Epidermal melanocyte (primary cell): ENCODE measurements at regions not wholly inside any gene's neighbourhood (a gene's known extent, or its start where the extent isn't known, plus 50 kb on each side); places are given as distances from the start of the nearest gene placed in this dataset.
"Not testable (repeated sequence)": the region's sequence is repeated elsewhere in the genome, so short reads cannot be mapped to it uniquely, and the experiment has no call there.

ENCODE experiments used
- DNase-seq: peaks from one replicate; pipeline ENCODE4 v3.0.0; 2011; ENCODE audit warnings: low spot score; ENCODE audit not compliant: insufficient read length

DNA sequence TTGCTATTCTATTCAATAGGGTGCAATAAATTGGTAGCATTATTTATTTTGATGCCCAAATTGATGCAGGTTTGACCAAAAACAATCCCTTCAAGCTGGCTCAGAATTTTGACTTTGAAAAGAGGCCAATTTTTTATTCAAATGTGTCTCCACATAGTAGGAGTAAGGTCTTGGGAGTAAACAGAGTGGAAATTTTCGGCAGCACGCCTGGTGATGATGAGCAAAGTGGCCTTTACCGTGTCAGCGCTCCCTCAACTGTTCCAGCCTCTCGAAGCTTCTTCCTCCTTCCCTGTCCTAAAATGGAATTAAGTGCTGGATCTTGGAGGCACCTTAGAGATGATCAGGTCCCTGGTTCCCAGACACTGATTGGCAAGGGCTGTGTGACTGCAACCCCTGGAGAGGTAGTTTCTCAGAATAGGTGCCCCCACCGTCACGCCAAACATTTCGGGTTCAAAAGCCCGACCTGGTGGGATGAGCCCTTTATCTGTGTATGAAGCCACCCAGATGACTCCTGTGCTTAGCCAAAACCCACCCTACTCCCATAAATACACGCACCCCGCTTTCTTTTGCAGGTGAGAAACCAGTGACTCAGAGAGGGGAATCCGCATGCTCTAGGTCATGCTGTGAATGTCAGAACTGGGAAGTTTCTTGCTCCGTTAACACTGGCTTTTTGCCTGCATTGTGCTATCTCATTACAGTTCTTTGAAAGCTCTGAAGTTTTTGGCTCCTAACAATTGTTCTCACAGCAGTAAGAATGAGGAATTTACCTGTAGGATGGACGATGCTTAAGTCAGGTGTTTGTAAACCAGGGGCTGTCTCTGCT is 89.1 kb downstream of the CRYGS start:
- no peak for DNase-seq

DNA sequence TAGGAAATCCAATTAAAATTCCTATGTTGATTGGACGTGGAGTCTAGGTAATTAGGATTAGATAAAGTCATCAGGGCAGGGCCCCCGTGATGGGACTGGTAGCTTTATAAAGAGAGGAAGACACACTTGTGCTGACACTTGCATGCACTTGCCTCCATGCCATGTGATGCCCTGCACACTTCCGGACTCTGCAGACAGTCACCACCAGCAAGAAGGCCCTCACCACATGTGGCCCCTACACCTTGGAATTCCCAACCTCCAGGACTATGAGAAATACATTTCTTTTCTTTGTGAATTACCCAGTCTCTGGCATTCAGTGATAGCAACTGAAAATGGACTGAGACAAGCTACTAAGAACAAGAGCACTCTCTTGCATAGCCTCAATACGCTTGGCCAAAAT is 90.6 kb downstream of the CRYGS start:
- DNase-seq = no peak

GRCh38 chr3:186452517-186452916 is 90.5 kb upstream of the DGKG start:
- DNase-seq = no peak

- DNase-seq = no peak
Observed at GRCh38 chr3:186451371-186451770, 89.3 kb upstream of the DGKG start.

DNA sequence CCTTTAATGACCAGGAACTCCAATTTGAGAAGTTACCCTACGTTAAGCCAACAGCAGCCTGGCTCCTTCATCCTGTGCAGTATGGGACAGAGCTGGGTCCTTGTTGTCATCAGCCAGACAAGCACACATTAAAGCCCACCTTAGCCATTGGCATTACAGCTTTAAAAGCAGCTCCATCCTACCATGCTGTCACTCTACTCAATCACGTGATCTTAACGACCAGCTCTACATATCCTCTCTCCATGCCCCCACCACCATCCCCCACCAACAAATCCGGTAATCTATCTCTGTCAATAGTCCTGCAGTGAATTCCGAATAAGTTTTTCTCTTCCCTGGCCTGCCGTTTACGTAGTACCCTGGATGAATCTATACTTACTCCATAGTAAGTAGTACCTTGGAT is 82.9 kb upstream of the DGKG start:
- no peak for DNase-seq

GRCh38 chr3:186444288-186444687 is 82.3 kb upstream of the DGKG start:
- no peak for DNase-seq

DNA sequence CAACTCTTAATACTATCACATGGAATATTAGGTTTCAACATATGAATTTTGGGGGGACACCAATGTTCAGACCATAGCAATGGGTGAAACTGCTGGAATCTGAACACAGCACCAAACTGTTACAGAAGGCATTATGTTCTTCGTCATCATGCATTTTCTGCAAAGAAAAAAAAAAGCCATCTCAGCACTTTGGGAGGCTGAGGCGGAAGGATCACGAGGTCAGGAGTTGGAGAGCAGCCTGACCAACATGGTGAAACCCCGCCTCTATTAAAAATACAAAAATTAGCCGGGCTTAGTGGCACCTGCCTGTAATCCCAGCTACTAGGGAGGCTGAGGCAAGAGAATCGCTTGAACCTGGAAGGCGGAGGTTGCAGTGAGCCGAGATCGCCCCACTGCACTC is 80.9 kb upstream of the DGKG start:
- DNase-seq = not testable (repeated sequence)

DNA sequence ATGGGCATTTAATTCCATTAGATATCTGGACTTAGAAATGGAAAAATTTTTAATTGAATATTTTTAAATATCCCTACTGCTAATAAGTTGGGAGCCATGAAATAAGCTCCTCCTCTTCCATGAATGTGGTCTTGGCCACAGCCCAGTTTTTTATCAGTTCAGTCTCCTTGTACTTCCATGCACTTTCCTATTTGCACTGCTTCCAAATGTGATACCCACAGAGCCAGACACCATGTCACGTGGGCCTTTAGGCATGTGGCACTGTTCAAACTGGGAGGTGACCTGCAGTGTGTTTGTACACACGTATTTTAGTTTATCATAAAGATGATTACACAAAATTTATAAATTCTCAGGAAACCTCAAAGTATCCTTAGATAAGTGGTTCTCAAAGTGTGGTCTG is 80.1 kb upstream of the DGKG start:
- DNase-seq = no peak

- DNase-seq = no peak
Observed at GRCh38 chr3:186440891-186441290, 78.9 kb upstream of the DGKG start.

GRCh38 chr3:186439725-186440124 is 77.7 kb upstream of the DGKG start:
- no peak for DNase-seq

- not testable (repeated sequence) for DNase-seq
Observed at GRCh38 chr3:186435332-186435731, 73.3 kb upstream of the DGKG start.

DNA sequence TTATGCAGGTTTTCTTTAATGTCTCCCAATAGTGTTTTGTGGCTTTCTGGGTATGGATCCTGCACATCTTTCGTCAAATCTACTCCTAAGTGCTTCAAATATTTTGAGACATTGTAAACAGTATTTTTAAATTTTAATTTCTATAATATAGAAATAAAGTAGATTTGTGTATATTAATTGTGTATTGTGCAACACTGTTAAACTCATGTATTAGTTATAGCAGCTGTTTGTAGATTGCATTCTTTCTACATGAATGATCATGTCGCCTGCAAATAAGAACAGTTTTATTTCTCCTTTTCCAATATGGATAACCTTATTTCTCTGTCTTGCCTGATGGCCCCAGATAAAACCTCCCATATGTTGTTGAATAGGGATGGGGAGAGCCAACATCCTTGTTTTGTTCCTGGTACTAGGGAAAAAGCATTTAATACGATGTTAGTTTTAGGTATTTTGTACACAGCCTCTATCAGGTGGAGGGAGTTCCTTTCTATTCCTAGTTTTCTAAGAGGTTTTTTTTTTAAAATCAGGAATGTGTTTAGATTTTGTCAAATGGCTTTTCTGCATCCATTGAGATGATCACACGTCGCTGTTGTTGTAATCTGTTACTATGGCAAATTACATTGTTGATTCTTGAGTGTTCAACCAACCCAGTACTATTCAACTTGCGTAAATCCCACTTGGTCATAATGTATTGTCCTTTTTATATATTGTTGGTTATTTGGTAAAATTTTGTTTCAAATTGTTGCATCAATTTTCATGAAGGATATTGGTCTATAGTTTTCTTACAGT is 71.1 kb upstream of the DGKG start:
- no peak for DNase-seq

- peak; percentile 69 for DNase-seq
Observed at GRCh38 chr3:186432189-186432588, 70.2 kb upstream of the DGKG start.

DNA sequence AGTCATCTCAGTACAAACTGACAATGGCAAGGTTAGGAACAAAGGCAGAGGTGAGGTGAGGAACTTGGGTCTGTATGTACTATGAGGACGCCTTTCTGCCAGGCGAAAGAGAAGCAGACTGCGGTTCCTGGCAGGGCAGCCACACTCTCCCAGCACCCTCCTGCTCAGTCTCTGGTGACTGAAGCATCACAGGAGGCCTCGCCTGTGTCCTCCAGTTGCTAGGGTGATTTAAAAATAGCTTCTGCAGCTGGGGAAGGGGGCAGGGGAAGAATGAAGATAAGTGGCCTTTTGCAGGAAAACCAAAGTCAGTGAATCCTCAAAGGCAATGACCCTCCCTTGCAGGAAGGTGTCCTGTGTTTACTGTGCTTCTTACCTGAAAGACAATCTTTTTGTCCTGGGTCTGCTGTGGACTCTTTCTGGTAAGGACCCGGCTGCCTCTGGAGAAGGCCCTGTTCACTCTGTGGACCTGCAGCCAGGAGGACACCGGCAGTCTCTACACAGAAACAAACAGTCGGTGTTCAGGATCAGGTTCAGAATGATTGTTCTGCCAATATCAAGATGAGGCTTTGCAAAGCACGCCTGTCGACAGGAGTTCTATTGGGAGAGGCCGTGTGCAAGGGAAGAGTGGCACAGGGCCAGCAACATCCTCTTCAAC is 65.7 kb upstream of the DGKG start:
- DNase-seq = no peak

DNA sequence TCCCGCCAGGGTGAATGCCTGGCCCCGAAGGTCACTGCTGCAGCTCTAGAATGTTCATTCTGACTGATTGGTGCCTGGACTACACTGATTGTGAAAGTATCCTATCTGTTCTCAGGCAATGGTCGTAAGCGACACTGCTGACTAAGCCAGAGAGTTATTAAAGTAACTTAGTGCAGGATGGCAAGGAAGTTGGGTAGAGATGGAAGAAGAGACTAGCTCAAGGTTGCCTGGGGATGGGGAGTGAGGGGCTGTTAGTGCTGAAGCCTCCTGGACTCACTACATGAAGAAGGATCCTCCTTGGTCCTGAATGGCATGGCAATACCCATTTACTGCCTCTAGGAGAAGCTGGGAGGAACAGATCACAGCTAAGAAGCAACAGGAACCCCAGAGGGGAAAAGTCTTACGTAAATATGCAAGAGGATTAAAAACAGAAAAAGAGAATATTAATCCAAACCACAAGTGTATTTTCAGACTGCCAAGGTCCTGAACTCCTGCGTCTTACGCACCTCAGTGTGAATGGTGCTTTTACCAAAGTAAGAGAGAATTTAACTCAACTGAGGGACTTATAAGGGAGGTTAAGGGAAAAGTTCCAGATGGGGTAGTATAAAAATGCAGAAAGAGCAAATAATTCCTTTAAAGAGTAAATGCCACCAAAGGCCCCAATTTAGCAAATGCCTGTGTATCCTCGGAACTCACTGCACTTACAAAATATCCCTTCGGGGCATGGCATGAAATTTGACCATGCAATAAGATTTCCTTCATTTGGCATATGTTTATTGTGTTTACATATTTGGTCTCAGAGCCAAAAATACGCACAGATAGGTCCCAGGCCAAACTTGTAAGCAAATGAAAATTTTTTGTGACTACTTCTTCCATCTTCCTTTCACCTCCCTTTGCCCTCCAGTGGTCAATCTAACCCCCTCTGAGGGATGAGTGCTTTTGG is 64.0 kb upstream of the DGKG start:
- no peak for DNase-seq

DNA sequence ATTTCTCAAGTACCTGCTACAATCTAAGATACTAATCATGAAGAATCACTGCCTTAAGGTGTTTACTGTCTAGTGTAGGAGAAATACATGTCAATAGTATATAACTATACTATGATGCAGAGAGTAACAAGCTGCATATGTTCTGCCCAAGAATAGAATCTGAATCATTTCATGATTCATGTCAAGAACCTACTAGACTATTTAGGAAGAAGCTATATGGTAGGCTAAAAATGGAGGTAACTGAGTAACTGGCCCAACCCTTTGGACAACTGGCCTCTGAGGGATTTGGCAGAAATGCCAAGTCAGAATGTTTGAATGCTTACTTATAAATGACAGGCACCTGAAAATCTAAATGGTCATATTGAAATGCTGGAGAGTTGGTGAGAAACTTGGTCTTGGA is 59.9 kb upstream of the DGKG start:
- no peak for DNase-seq

DNA sequence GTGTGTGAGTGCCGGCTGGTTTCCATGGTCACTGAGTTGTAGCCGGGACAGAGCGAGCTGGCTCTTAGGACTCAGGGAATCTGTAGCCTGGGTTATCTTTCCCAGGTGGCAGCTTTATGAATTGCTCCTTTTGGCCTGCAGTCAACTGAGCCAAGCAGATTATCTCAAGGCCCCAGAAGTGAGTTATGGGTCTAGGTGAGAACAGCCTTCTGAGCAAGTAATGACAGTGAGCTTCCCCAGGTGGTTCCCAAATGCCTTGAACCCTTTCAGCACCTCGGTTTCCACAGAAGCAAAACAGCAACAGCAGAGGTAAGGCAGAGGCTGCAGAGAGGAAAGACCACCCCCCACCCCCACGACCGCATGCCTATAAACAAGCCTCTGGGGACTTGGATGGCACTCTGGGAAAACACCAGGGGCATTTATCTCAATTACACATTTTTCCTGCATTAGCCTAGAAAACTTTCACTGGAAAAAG is 56.7 kb upstream of the DGKG start:
- DNase-seq = no peak

DNA sequence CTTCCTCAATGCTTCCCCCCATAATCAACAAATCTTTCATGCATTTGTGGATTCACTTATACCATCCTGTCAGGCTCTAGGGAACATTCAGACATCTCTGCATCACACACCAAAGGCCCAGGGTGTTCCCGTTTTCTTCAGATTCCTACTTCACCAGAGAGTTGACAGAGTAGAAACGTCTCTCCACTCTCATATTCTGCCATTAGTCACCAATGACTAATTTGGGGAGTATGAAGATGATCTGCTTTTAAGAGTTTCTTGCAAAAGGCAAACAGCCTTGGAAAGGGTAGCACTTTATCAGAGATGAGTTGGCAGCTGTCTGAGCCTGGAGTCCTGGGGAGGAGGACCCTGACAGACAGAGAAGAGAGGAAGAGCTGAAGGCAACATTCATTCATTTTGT is 55.8 kb upstream of the DGKG start:
- DNase-seq = no peak

DNA sequence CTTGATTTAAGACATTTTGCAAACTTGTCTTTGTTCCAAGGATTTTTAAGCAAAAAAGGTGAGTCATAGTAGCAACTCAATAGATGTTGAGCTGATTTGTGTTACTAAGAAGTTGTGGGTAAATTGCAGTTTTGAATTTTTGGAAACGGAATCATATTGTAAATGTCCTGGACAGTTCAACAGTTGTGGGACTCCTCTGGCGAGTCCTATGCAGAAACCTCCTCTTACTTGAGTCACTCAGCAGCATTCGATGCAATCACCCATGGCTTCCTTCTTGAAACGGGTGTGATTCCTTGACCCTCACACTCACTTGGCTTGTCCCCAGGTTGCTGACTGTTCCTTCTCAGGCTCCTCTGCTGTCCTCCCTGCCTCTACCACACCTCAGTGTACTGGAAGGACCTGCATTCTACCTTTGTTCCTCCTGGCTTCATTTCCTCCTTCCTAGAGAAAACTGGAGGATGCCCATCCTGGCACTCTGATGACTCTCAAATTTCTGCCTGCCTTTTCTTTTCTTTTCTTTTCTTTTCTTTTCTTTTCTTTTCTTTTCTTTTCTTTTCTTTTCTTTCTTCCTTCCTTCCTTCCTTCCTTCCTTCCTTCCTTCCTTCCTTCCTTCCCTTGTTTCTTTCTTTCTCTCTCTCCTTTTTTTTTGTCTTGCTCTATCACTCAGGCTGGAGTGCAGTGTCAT is 52.8 kb upstream of the DGKG start:
- no peak for DNase-seq

DNA sequence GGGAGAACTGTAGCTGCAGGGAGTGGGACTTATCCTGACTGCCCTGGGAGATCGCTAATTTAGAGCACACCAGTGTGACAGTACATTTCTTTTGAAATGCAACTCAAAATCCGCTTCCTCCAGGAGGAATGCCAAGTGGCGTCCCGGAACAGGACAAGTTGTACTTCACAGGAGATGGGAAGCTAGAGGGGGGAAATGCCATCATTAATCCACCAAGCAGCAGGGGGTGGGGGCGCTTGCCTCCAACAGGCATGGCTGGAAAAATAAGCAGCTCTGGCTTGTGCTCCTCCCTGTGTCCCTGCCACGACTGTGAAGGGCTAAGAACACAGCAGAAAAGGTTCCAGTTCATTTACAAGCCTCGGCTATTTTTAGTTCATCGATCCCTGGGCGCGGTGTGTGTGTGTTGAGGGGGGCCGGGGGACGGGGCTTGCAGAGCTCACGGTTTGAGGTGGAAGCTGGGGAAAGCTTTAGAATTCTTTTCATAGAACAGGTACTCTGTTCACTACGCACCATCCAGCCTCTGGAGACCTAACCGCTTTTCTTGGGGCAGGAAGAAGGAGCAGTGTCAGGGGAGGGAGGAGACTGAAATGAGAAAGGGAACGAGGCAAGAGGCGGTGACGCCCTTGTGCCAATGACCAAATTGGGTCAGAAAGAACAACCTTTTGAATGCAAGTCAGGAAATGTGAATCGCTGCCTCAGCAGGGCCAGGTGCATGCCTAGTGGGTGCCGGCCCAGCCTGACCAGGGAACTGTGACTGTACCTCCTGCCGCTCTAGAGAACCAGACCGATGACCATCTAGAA is 51.8 kb upstream of the DGKG start:
- DNase-seq = no peak
